ENCODE measurements at regions not wholly inside any gene's neighbourhood (a gene's known extent, or its start where the extent isn't known, plus 50 kb on each side); places are given as distances from the start of the nearest gene placed in this dataset.

GRCh38 chr2:7392076-7392787, 475.0 kb downstream of the RNF144A start:
- Histone ChIP-seq H3K27ac (no peak overlapping the region), H3K4me2 (peak overlapping the region; percentile 38), H3K4me3 (no peak overlapping the region), H3K9me3 (no peaks in the 10 kb centered on the region), H3K4me1 (no peaks in the 10 kb centered on the region)
- no peak for DNase-seq (ENCODE audit: low read depth in 1 of 2, low spot score in 1 of 2)
- 0 out of 6 replicates have a peak, but pooled peaks of 1 of the 2 experiments have one; percentile 34 for ATAC-seq
- CTCF ChIA-PET: interaction anchor here (0.8 to 1.9 kb wide), 2 partner anchors 11 to 35 kb away, joined by 3 to 7 read pairs; no protein-coding TSS in a partner anchor
- FAIRE-seq: no peak
- TF ChIP-seq CEBPB (IDR thresholded peaks at IDR 0.05) (no peak), RNF2 (IDR thresholded peaks at IDR 0.05; ENCODE audit: borderline replicate concordance, low read depth) (no peak)
- POLR2A ChIA-PET: no interaction called here
- WGBS (ENCODE audit: missing lambda C conversion rate): 8% methylated on average over 11 of the region's 11 CpGs

GRCh38 chr2:7394195-7394594, 477.0 kb downstream of the RNF144A start:
- no peak overlapping the region for H3K27ac ChIP-seq
- FAIRE-seq (no peak), DNase-seq (ENCODE audit: low read depth in 1 of 2, low spot score in 1 of 2) (no peak), ATAC-seq (peak; percentile 67 to 68; a peak in 5 of 6 replicates)
- H3K9me3 ChIP-seq: no peaks in the 10 kb centered on the region
- ChIA-PET POLR2A (no interaction called here), CTCF (no interaction called here)
- H3K4me2 ChIP-seq: no peak overlapping the region
- WGBS (ENCODE audit: missing lambda C conversion rate): 21% methylated on average over 3 of the region's 3 CpGs
- H3K4me3 ChIP-seq: no peak overlapping the region
- TF ChIP-seq NPAS2 (CRISPR knock-in tag; IDR thresholded peaks at IDR 0.05; ENCODE audit: borderline replicate concordance) (no peak), HOXA7 (CRISPR knock-in tag; IDR thresholded peaks at IDR 0.05) (no peak), TFCP2L1 (CRISPR knock-in tag; IDR thresholded peaks at IDR 0.05) (no peak), SREBF2 (IDR thresholded peaks at IDR 0.05) (no peak), RAD21 (conservative IDR thresholded peaks at IDR 0.05 in 1 of 2, IDR thresholded peaks at IDR 0.05 in 1 of 2) (no peak)
- H3K4me1 ChIP-seq: no peaks in the 10 kb centered on the region

- Histone ChIP-seq H3K27ac (no peak overlapping the region), H3K9me3 (no peaks in the 10 kb centered on the region), H3K4me2 (no peak overlapping the region), H3K4me1 (no peaks in the 10 kb centered on the region), H3K4me3 (no peak overlapping the region)
- no peak for TF ChIP-seq FOSB (CRISPR knock-in tag; IDR thresholded peaks at IDR 0.05)
- no peak for TF ChIP-seq TFCP2L1 (CRISPR knock-in tag; IDR thresholded peaks at IDR 0.05)
- ChIA-PET CTCF (interaction anchor here (1.0 kb wide), 1 partner anchor 26 kb away, joined by 3 read pairs; no protein-coding TSS in a partner anchor), POLR2A (no interaction called here)
- WGBS (ENCODE audit: missing lambda C conversion rate): 20% methylated on average over 4 of the region's 4 CpGs
- DNase-seq (ENCODE audit: low read depth in 1 of 2, low spot score in 1 of 2) (peak in 1 of 2 experiments; percentile 6), FAIRE-seq (peak; percentile 51), ATAC-seq (no peak)
Measured at GRCh38 chr2:7400628-7401027, 483.4 kb downstream of the RNF144A start.

GRCh38 chr2:7403092-7403775, 486.0 kb downstream of the RNF144A start:
- POLR2A ChIA-PET: no interaction called here
- TF ChIP-seq RNF2 (IDR thresholded peaks at IDR 0.05; ENCODE audit: borderline replicate concordance, low read depth): no peak
- no peak for TF ChIP-seq KDM5A (IDR thresholded peaks at IDR 0.05)
- no peak for TF ChIP-seq RAD21 (conservative IDR thresholded peaks at IDR 0.05 in 1 of 2, IDR thresholded peaks at IDR 0.05 in 1 of 2)
- no peak for TF ChIP-seq ZNF302 (CRISPR knock-in tag; IDR thresholded peaks at IDR 0.05)
- Histone ChIP-seq H3K27ac (no peak overlapping the region), H3K4me2 (no peak overlapping the region), H3K9me3 (no peaks in the 10 kb centered on the region), H3K4me3 (no peak overlapping the region), H3K4me1 (no peaks in the 10 kb centered on the region)
- CTCF ChIA-PET: interaction anchor here (0.6 to 1.4 kb wide), 2 partner anchors 11 to 281 kb away, joined by 3 to 4 read pairs; no protein-coding TSS in a partner anchor
- ATAC-seq (no peak), DNase-seq (ENCODE audit: low read depth in 1 of 2, low spot score in 1 of 2) (no peak), FAIRE-seq (no peak)
- 60% methylated on average over 6 of the region's 6 CpGs for WGBS (ENCODE audit: missing lambda C conversion rate)

GRCh38 chr2:7405861-7406715, 488.9 kb downstream of the RNF144A start:
- ATAC-seq (no peak), FAIRE-seq (no peak), DNase-seq (ENCODE audit: low read depth in 1 of 2, low spot score in 1 of 2) (no peak)
- Histone ChIP-seq H3K4me1 (no peaks in the 10 kb centered on the region), H3K4me2 (no peak overlapping the region), H3K27ac (no peak overlapping the region), H3K4me3 (no peak overlapping the region), H3K9me3 (no peaks in the 10 kb centered on the region)
- POLR2A ChIA-PET: no interaction called here
- CTCF ChIA-PET: interaction anchor here (1.0 kb wide), 1 partner anchor 203 kb away, joined by 3 read pairs; no protein-coding TSS in a partner anchor
- WGBS (ENCODE audit: missing lambda C conversion rate): 47% methylated on average over 9 of the region's 9 CpGs
- TF ChIP-seq HDAC2 (IDR thresholded peaks at IDR 0.05) (no peak), TFCP2L1 (CRISPR knock-in tag; IDR thresholded peaks at IDR 0.05) (no peak), BHLHE40 (IDR thresholded peaks at IDR 0.05; ENCODE audit: low read depth, low read length) (no peak), MAZ (IDR thresholded peaks at IDR 0.05; ENCODE audit: borderline replicate concordance, low read depth, low read length) (no peak), PBX3 (IDR thresholded peaks at IDR 0.05) (no peak), CHD2 (IDR thresholded peaks at IDR 0.05; ENCODE audit: low read length, partially characterized antibody) (no peak), POLR2AphosphoS2 (conservative IDR thresholded peaks at IDR 0.05; ENCODE audit: low read length) (no peak), HOXB5 (CRISPR knock-in tag; IDR thresholded peaks at IDR 0.05) (no peak), HEYL (CRISPR knock-in tag; IDR thresholded peaks at IDR 0.05) (no peak), NPAS2 (CRISPR knock-in tag; IDR thresholded peaks at IDR 0.05; ENCODE audit: borderline replicate concordance) (no peak), ESRRA (IDR thresholded peaks at IDR 0.05; ENCODE audit: borderline replicate concordance, low read length) (no peak), ZNF302 (CRISPR knock-in tag; IDR thresholded peaks at IDR 0.05) (no peak), CBX8 (IDR thresholded peaks at IDR 0.05) (no peak), HOXA7 (CRISPR knock-in tag; IDR thresholded peaks at IDR 0.05) (no peak)
